HEK293T (cell line): ENCODE measurements at regions not wholly inside any gene's neighbourhood (a gene's known extent, or its start where the extent isn't known, plus 50 kb on each side); places are given as distances from the start of the nearest gene placed in this dataset.
"Not testable (repeated sequence)": the region's sequence is repeated elsewhere in the genome, so short reads cannot be mapped to it uniquely, and the experiment has no call there.

ENCODE experiments used
- CTCF ChIA-PET: fragments of 350-600 bp; formaldehyde crosslinking; extraction: SDS; loops from one replicate; lab custom pipeline; 2021; ENCODE audit warnings: antibody characterized with exemption, inconsistent platforms; lab: Yijun Ruan, JAX
- POLR2A ChIA-PET: fragments of 350-600 bp; formaldehyde crosslinking; extraction: SDS; loops from one replicate; lab custom pipeline; 2020; ENCODE audit warnings: antibody characterized with exemption, inconsistent platforms; lab: Yijun Ruan, JAX
- DNase-seq: peaks from one replicate; pipeline ENCODE4 v3.0.0; 2012; ENCODE audit warnings: mixed read lengths; ENCODE audit errors: extremely low spot score
- ARNT ChIP-seq: fragments of 450-650 bp; IDR thresholded peaks from 2 replicates; pipeline ENCODE4 v1.6.1; 2017; ENCODE audit warnings: mild to moderate bottlenecking
- BHLHE40 ChIP-seq: fragments of 450-650 bp; IDR thresholded peaks from 2 replicates; pipeline ENCODE4 v1.6.1; 2016; ENCODE audit warnings: mild to moderate bottlenecking, moderate library complexity, borderline replicate concordance
- CTBP1 ChIP-seq: fragments of 450-650 bp; IDR thresholded peaks from 2 replicates; pipeline ENCODE4 v1.6.1; 2016; ENCODE audit warnings: borderline replicate concordance
- ELF4 ChIP-seq: fragments of 450-650 bp; IDR thresholded peaks from 2 replicates; pipeline ENCODE4 v1.6.1; 2017; ENCODE audit warnings: antibody characterized with exemption
- FOXA1 ChIP-seq: fragments of 450-650 bp; IDR thresholded peaks from 2 replicates; pipeline ENCODE4 v1.6.1; 2016; ENCODE audit warnings: mild to moderate bottlenecking
- FOXK2 ChIP-seq: fragments of 450-650 bp; IDR thresholded peaks from 2 replicates; pipeline ENCODE4 v1.6.1; 2016; ENCODE audit warnings: mild to moderate bottlenecking
- FOXM1 ChIP-seq: fragments of 450-650 bp; IDR thresholded peaks from 2 replicates; pipeline ENCODE4 v1.6.1; 2017; ENCODE audit warnings: mild to moderate bottlenecking, borderline replicate concordance
- HDGF ChIP-seq: fragments of 450-650 bp; IDR thresholded peaks from 2 replicates; pipeline ENCODE4 v1.6.1; 2017; ENCODE audit warnings: antibody characterized with exemption, borderline replicate concordance
- L3MBTL2 ChIP-seq: fragments of 450-650 bp; conservative IDR thresholded peaks from 2 replicates; pipeline ENCODE4 v1.6.1; 2016; ENCODE audit warnings: mild to moderate bottlenecking
- LEF1 ChIP-seq: fragments of 450-650 bp; IDR thresholded peaks from 2 replicates; pipeline ENCODE4 v1.6.1; 2017; ENCODE audit warnings: mild to moderate bottlenecking, borderline replicate concordance
- NFRKB ChIP-seq: fragments of 450-650 bp; IDR thresholded peaks from 2 replicates; pipeline ENCODE4 v1.6.1; 2016; ENCODE audit warnings: mild to moderate bottlenecking, moderate library complexity
- SP1 ChIP-seq: fragments of 450-650 bp; IDR thresholded peaks from 2 replicates; pipeline ENCODE4 v1.6.1; 2017
- SUZ12 ChIP-seq: fragments of 450-650 bp; IDR thresholded peaks from 2 replicates; pipeline ENCODE4 v1.6.1; 2016; ENCODE audit warnings: mild to moderate bottlenecking
- TARDBP ChIP-seq: fragments of 450-650 bp; IDR thresholded peaks from 2 replicates; pipeline ENCODE4 v1.6.1; 2016
- ZNF384 ChIP-seq: fragments of 450-650 bp; IDR thresholded peaks from 2 replicates; pipeline ENCODE4 v1.6.1; 2016
- TF ChIP-seq, protein P1 (sequence below): fragments of 450-650 bp; IDR thresholded peaks from 2 replicates; pipeline ENCODE4 v1.6.1; 2016

- CTCF ChIA-PET = interaction anchor here (0.7 to 0.8 kb wide), 2 partner anchors 8 to 62 kb away, joined by 3 to 4 read pairs; no protein-coding TSS in a partner anchor
- POLR2A ChIA-PET = no interaction called here
- DNase-seq = no peak
- TF ChIP-seq BHLHE40 (no peak), HDGF (no peak)
- TF ChIP-seq, protein P1, sequence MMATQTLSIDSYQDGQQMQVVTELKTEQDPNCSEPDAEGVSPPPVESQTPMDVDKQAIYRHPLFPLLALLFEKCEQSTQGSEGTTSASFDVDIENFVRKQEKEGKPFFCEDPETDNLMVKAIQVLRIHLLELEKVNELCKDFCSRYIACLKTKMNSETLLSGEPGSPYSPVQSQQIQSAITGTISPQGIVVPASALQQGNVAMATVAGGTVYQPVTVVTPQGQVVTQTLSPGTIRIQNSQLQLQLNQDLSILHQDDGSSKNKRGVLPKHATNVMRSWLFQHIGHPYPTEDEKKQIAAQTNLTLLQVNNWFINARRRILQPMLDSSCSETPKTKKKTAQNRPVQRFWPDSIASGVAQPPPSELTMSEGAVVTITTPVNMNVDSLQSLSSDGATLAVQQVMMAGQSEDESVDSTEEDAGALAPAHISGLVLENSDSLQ = no peak
Measured at GRCh38 chr14:34165847-34166350, 215.0 kb upstream of the EGLN3 start.

GRCh38 chr14:34164162-34164864 lies 213.4 kb upstream of the EGLN3 start:
- CTCF ChIA-PET = interaction anchor here (0.7 kb wide), 1 partner anchor 390 kb away, joined by 3 read pairs; no protein-coding TSS in a partner anchor
- no peak for DNase-seq
- POLR2A ChIA-PET = no interaction called here

DNA sequence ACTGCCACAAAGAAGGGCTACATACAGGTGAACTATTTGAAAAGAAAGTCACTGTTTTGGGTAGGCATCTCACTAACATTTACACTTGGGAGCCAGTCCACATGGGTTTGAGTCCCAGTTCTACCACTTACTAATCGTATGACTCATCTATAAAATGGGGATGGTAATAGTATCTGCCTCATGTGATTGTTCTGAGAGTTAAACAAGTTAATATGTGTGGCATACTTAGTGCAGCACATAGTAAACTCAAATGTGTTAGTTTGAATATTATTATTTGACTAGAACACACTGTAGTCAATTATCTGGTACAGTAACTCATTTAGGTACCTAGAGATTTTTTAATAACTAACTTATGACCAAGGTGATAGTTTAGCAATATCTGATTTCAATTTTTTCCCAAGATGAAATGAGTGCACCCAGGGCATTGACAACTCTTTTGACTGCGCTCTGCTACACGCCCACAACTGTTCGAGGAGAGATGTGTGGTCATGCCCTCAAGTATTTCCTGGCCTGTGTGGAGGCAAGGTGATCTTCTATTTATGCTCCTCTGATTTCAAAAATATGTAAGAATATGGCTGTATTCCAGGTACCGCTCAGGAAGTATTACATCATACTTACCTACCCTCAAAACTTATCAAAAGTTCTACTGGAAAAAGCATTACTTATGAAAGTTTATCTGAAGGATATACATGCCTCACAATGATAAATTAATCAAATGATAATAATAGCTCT lies 210.6 kb upstream of the EGLN3 start:
- no peak for DNase-seq
- CTCF ChIA-PET = no interaction called here
- POLR2A ChIA-PET = no interaction called here
- TF ChIP-seq FOXM1 = no peak
- TF ChIP-seq CTBP1 = no peak
- no peak for TF ChIP-seq L3MBTL2
- TF ChIP-seq SUZ12 = no peak
- no peak for TF ChIP-seq HDGF

More at GRCh38 chr14:34164162-34164864, 213.4 kb upstream of the EGLN3 start:
- TF ChIP-seq FOXK2 = no peak
- TF ChIP-seq FOXM1 = no peak
- no peak for TF ChIP-seq TARDBP
- TF ChIP-seq SP1 = no peak
- no peak for TF ChIP-seq ZNF384
- TF ChIP-seq ARNT = no peak
- TF ChIP-seq BHLHE40 = no peak
- TF ChIP-seq NFRKB = no peak
- TF ChIP-seq LEF1 = no peak
- TF ChIP-seq ELF4 = no peak
- TF ChIP-seq, protein P1 = no peak
- no peak for TF ChIP-seq L3MBTL2
- no peak for TF ChIP-seq HDGF
- TF ChIP-seq SUZ12 = no peak
- TF ChIP-seq CTBP1 = no peak
- TF ChIP-seq FOXA1 = no peak

DNA sequence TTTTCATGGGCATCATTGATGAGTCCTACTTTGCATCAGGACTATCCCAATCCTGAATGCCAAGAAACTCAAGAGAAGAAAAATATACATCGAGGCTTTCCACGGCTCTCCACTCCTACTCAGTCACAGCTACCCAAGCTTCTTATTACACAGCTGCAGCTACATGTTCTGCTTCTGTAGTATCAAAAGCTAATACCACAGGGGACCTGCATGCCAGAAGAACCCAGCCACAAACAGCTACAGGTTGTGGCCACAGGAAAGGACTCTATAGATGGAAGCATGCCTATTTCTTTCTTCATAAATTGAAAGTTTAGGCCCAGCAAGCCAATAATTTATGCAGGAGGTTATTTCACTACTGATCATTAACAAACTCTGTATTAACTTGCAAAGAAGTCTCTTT lies 209.7 kb upstream of the EGLN3 start:
- no peak for DNase-seq
- CTCF ChIA-PET = no interaction called here
- POLR2A ChIA-PET = no interaction called here
- TF ChIP-seq ELF4 = no peak
- TF ChIP-seq ZNF384 = no peak
- no peak for TF ChIP-seq HDGF
- TF ChIP-seq, protein P1 = no peak
- no peak for TF ChIP-seq NFRKB
- TF ChIP-seq TARDBP = no peak
- TF ChIP-seq FOXK2 = no peak
- no peak for TF ChIP-seq FOXM1
- no peak for TF ChIP-seq LEF1

DNA sequence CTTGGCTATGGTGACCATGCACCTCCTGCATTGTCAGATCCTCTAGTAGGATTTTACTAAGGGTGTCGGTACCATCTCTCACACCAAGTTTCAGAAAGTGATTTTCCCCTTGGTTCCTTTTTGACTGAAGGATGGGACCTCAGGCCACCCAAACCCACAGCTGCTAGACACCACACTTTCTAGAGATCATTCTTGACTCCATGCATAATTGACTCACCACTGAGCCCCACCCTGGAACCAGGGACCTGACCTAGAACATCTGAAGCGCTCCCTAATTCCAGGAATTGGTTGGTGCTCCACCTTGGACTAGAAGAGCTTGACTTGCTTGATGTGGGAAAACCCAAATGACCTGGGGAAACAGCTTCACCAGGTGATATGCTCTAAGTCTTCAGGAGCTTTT lies 206.8 kb upstream of the EGLN3 start:
- POLR2A ChIA-PET = no interaction called here
- no peak for DNase-seq
- CTCF ChIA-PET = no interaction called here
- TF ChIP-seq SP1 = no peak

DNA sequence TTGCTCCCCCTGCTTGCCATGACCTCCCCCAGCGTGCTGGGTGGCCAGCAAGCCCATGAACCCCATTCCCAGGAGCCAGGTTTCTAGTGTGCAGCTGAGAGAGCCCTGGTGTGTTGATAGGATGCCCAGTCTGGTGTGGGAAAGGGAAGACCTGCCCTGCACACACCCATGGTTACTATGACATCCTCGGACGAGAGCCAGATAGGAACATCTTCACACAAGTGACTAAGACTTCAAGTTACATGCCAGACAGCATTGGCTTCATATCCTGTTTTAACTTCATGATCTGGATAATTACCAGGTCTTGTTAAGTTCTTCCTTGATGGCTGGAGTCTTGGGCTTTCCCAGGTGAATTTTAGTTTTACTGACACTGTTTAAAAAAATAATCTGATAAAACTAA lies 196.6 kb upstream of the EGLN3 start:
- DNase-seq = no peak
- TF ChIP-seq SUZ12 (no peak), NFRKB (no peak), TARDBP (no peak), CTBP1 (no peak), FOXM1 (no peak), BHLHE40 (no peak), HDGF (no peak), LEF1 (no peak), ZNF384 (no peak), L3MBTL2 (no peak), FOXA1 (no peak), ARNT (no peak), SP1 (no peak)
- TF ChIP-seq, protein P1 = no peak
- ChIA-PET POLR2A (no interaction called here), CTCF (no interaction called here)

DNA sequence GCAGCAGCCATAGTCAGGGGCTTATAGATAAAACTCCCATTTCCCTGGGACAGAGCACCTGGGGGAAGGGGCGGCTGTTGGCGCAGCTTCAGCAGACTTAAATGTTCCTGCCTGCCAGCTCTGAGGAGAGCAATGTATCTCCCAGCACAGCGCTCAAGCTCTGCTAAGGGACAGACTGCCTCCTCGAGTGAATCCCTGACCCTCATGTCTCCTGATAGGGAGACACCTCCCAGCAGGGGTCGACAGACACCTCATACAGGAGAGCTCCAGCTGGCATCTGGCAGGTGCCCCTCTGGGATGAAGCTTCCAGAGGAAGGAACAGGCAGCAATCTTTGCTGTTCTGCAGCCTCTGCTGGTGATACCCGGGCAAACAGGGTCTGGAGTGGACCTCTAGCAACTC lies 189.3 kb upstream of the EGLN3 start:
- DNase-seq, CTCF ChIA-PET: not testable (repeated sequence)
- POLR2A ChIA-PET = interaction anchor here (1.1 kb wide), 1 partner anchor 9 kb away, joined by 4 read pairs; no protein-coding TSS in a partner anchor

GRCh38 chr14:34139160-34140121 lies 188.6 kb upstream of the EGLN3 start:
- peak; percentile 18 for DNase-seq
- CTCF ChIA-PET = interaction anchor here (0.6 to 0.9 kb wide), 2 partner anchors 35 to 89 kb away, joined by 3 to 4 read pairs; no protein-coding TSS in a partner anchor
- POLR2A ChIA-PET = interaction anchor here (1.1 kb wide), 1 partner anchor 9 kb away, joined by 4 read pairs; no protein-coding TSS in a partner anchor
